ENCODE measurements at regions not wholly inside any gene's neighbourhood (a gene's known extent, or its start where the extent isn't known, plus 50 kb on each side); places are given as distances from the start of the nearest gene placed in this dataset.
"Not testable (repeated sequence)": the region's sequence is repeated elsewhere in the genome, so short reads cannot be mapped to it uniquely, and the experiment has no call there.

- H3K9me3 Mint-ChIP-seq: peaks cover 0 to 1% of the 10 kb centered on the region in 2 donors
- DNase-seq (no peak), ATAC-seq (replicated peaks) (no peak)
- no peak overlapping the region for H3K27ac Mint-ChIP-seq
- no peaks in the 10 kb centered on the region for H3K4me1 Mint-ChIP-seq (ENCODE audit: low read depth in 2 of 2)
- no peak overlapping the region for H3K4me3 Mint-ChIP-seq
- H3K36me3 Mint-ChIP-seq (ENCODE audit: insufficient read depth): no peaks in the 10 kb centered on the region
- no peaks in the 10 kb centered on the region for H3K27me3 Mint-ChIP-seq
These were observed 449.7 kb upstream of the CHAC2 start for GRCh38 chr2:53317861-53318260.

DNA sequence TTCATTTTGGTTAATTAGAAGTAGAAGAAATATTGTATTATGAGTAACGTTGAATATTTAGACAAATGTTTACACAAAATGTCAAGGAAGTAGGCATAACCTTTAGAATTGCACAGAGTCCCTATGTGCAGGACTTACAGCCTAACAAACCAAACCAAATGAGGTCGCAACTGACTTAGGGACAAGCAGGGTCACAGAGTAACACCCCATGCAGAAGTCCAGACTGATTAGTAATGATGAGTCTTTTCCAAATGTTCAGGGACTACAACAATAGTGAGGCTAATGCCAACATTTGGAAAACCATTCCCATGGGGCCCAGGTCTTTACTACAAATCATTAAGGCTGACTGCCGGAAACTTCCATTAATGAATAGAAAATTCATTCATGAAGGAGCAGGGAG is 452.5 kb upstream of the CHAC2 start:
- Mint-ChIP-seq H3K27ac (no peak overlapping the region), H3K9me3 (peaks cover 0 to 1% of the 10 kb centered on the region in 2 donors), H3K36me3 (ENCODE audit: insufficient read depth) (no peaks in the 10 kb centered on the region), H3K27me3 (no peaks in the 10 kb centered on the region), H3K4me3 (no peak overlapping the region), H3K4me1 (ENCODE audit: low read depth in 2 of 2) (no peaks in the 10 kb centered on the region)
- no peak for DNase-seq
- no peak for ATAC-seq (replicated peaks)

DNA sequence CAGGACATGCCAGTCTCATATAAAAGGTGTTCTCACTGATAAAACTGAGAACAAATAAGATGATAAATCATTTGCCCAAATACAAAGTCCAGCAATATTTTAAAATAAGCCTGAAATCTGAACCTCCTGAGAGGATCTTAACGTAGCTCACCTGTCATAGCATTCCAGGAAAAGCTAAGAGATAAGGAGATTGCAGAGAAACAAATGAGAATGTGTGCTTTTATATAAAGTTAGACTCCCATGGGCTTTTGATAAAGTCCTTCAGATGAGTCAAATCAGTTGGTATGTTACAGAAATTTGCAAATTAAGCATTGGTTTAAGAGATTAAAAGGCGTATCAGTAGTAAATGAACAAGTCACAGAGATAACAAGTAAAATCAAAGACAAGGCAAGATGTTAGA is 452.9 kb upstream of the CHAC2 start:
- H3K4me3 Mint-ChIP-seq: no peak overlapping the region
- no peak for DNase-seq
- H3K27me3 Mint-ChIP-seq: no peaks in the 10 kb centered on the region
- peaks cover 0 to 1% of the 10 kb centered on the region in 2 donors for H3K9me3 Mint-ChIP-seq
- no peaks in the 10 kb centered on the region for H3K4me1 Mint-ChIP-seq (ENCODE audit: low read depth in 2 of 2)
- no peaks in the 10 kb centered on the region for H3K36me3 Mint-ChIP-seq (ENCODE audit: insufficient read depth)
- no peak for ATAC-seq (replicated peaks)
- H3K27ac Mint-ChIP-seq: no peak overlapping the region

- not testable (repeated sequence) for ATAC-seq (replicated peaks); H3K9me3 Mint-ChIP-seq; H3K4me1 Mint-ChIP-seq (ENCODE audit: low read depth in 2 of 2); H3K27ac Mint-ChIP-seq; H3K4me3 Mint-ChIP-seq; H3K36me3 Mint-ChIP-seq (ENCODE audit: insufficient read depth); H3K27me3 Mint-ChIP-seq; DNase-seq
These were observed 454.0 kb upstream of the CHAC2 start for GRCh38 chr2:53313644-53314043.

GRCh38 chr2:53312721-53313120 is 454.9 kb upstream of the CHAC2 start:
- no peak overlapping the region for H3K4me3 Mint-ChIP-seq
- no peaks in the 10 kb centered on the region for H3K9me3 Mint-ChIP-seq
- no peaks in the 10 kb centered on the region for H3K27me3 Mint-ChIP-seq
- DNase-seq (no peak), ATAC-seq (replicated peaks) (no peak)
- H3K27ac Mint-ChIP-seq: no peak overlapping the region
- H3K36me3 Mint-ChIP-seq (ENCODE audit: insufficient read depth): no peaks in the 10 kb centered on the region
- H3K4me1 Mint-ChIP-seq (ENCODE audit: low read depth in 2 of 2): no peaks in the 10 kb centered on the region

DNA sequence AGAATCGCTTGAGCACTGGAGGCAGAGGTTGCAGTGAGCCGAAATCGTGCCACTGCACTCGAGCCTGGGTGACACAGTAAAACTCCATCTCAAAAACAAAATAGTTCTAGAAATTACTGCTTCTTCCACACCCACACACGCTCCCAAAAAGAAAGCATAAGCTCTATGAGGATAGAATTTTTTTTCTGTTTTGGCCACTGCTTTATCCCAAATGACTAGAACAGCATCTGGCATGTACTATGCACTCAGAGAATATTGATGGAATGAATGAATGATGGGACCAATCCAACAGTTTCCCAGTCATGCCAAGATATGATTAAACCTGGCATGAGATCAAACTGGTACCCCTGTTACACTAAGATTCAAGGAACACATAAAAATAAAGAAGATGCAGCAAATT is 455.4 kb upstream of the CHAC2 start:
- H3K27me3 Mint-ChIP-seq: no peaks in the 10 kb centered on the region
- DNase-seq (no peak), ATAC-seq (replicated peaks) (no peak)
- no peaks in the 10 kb centered on the region for H3K9me3 Mint-ChIP-seq
- no peak overlapping the region for H3K27ac Mint-ChIP-seq
- no peaks in the 10 kb centered on the region for H3K4me1 Mint-ChIP-seq (ENCODE audit: low read depth in 2 of 2)
- H3K4me3 Mint-ChIP-seq: no peak overlapping the region
- H3K36me3 Mint-ChIP-seq (ENCODE audit: insufficient read depth): no peaks in the 10 kb centered on the region

GRCh38 chr2:53303012-53303578 is 464.5 kb upstream of the CHAC2 start:
- no peak for DNase-seq

DNA sequence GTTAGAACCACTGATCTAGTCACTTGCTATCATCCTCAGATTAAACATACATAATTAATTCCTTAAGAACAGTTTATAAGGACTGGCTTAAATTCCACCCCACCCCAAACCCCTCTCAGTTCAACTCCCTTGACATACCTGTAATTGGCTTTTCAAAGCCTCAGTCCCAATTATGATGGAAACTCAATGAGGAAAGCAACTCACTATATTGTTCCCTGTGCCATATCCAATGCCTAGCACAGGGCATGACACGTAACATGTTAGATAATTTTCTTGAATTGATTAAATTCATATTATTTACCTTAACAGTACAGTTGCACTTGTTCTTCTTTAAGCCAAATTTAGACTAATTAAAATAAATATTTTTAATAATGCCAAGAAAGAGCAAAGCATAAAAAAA is 465.1 kb upstream of the CHAC2 start:
- no peaks in the 10 kb centered on the region for H3K9me3 Mint-ChIP-seq

More at GRCh38 chr2:53303012-53303578, 464.5 kb upstream of the CHAC2 start:
- ATAC-seq (replicated peaks): no peak
- Mint-ChIP-seq H3K9me3 (no peaks in the 10 kb centered on the region), H3K36me3 (ENCODE audit: insufficient read depth) (no peaks in the 10 kb centered on the region), H3K4me3 (no peak overlapping the region), H3K27me3 (no peaks in the 10 kb centered on the region), H3K27ac (no peak overlapping the region), H3K4me1 (ENCODE audit: low read depth in 2 of 2) (no peaks in the 10 kb centered on the region)

GRCh38 chr2:53289309-53290006 is 478.1 kb upstream of the CHAC2 start:
- no peaks in the 10 kb centered on the region for H3K36me3 Mint-ChIP-seq (ENCODE audit: insufficient read depth)

More for the DNA sequence above, 465.1 kb upstream of the CHAC2 start:
- Mint-ChIP-seq H3K36me3 (ENCODE audit: insufficient read depth) (no peaks in the 10 kb centered on the region), H3K27me3 (no peaks in the 10 kb centered on the region), H3K4me1 (ENCODE audit: low read depth in 2 of 2) (no peaks in the 10 kb centered on the region), H3K27ac (no peak overlapping the region), H3K4me3 (no peak overlapping the region)
- ATAC-seq (replicated peaks): no peak
- no peak for DNase-seq

DNA sequence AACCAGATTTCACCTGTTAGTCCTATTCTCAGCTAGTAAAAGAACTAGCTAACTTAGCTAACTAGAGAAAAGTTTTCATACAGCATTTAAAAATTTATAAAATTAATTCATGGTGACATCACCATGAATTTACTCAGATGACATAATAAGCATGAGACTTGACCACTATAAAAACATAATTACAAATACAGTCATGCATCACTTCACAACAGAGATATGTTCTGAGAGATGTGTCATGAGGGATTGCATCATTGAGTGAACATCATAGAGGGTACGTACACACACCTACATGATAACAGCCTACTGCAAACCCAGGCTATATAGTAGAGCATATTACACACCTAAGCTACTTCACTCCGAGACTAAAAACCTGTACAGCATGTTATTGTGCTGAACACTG is 481.3 kb upstream of the CHAC2 start:
- Mint-ChIP-seq H3K27ac (no peak overlapping the region), H3K4me1 (ENCODE audit: low read depth in 2 of 2) (no peaks in the 10 kb centered on the region), H3K27me3 (no peaks in the 10 kb centered on the region), H3K4me3 (no peak overlapping the region), H3K36me3 (ENCODE audit: insufficient read depth) (no peaks in the 10 kb centered on the region), H3K9me3 (no peaks in the 10 kb centered on the region)
- no peak for DNase-seq
- ATAC-seq (replicated peaks): no peak

More at GRCh38 chr2:53289309-53290006, 478.1 kb upstream of the CHAC2 start:
- Mint-ChIP-seq H3K4me1 (ENCODE audit: low read depth in 2 of 2) (no peaks in the 10 kb centered on the region), H3K27ac (no peak overlapping the region), H3K27me3 (no peaks in the 10 kb centered on the region), H3K9me3 (peaks cover 0 to 2% of the 10 kb centered on the region in 2 donors), H3K4me3 (no peak overlapping the region)
- DNase-seq (no peak), ATAC-seq (replicated peaks) (no peak)

DNA sequence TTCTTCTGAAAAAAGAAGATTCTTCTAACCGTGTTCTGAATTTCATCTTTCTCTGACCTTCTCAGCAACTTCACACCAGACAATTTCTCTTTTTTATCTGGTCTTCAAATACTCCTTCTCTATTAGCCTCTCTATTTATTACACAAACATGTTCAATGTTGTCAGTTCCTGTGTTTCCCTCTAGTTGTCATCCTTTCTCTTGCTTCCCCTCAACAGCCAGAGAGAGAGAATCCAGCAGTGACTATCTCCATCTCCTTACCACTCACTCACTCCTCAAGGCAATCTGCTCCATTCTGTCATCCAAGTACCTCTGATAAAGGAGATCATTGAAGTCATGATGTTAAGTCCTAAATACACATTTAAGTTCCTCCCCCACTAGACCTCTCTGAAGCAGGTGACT is 491.9 kb upstream of the CHAC2 start:
- Mint-ChIP-seq H3K27ac (no peak overlapping the region), H3K4me3 (no peak overlapping the region), H3K4me1 (ENCODE audit: low read depth in 2 of 2) (no peaks in the 10 kb centered on the region), H3K27me3 (no peaks in the 10 kb centered on the region), H3K36me3 (ENCODE audit: insufficient read depth) (no peaks in the 10 kb centered on the region), H3K9me3 (peaks cover 6 to 8% of the 10 kb centered on the region in 2 donors)
- no peak for ATAC-seq (replicated peaks)
- no peak for DNase-seq

DNA sequence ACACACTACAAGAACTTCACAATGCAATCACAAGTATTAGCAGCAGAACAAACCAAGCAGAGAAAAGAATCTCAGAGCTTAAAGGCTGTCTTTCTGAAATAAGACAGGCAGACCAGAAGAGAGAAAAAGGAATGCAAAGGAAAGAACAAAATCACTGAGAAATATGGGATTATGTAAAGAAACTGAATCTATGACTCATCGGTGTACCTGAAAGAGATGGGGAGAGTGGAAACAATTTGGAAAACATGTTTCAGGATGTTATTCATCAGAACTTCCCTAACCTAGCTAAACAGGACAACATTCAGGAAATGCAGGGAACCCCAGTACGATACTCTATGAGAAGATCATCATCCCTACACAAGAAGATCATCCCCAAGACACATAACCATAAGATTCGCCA is 499.0 kb upstream of the CHAC2 start:
- Mint-ChIP-seq H3K27ac (no peak overlapping the region), H3K4me3 (no peak overlapping the region), H3K4me1 (ENCODE audit: low read depth in 2 of 2) (no peaks in the 10 kb centered on the region), H3K36me3 (ENCODE audit: insufficient read depth) (no peaks in the 10 kb centered on the region), H3K27me3 (no peaks in the 10 kb centered on the region), H3K9me3 (peaks cover 0 to 7% of the 10 kb centered on the region in 2 donors)
- DNase-seq (no peak), ATAC-seq (replicated peaks) (no peak)

- DNase-seq (no peak), ATAC-seq (replicated peaks) (peak; percentile 67)
- Mint-ChIP-seq H3K27ac (no peak overlapping the region), H3K4me1 (ENCODE audit: low read depth in 2 of 2) (no peaks in the 10 kb centered on the region), H3K9me3 (peaks cover 0 to 7% of the 10 kb centered on the region in 2 donors), H3K4me3 (no peak overlapping the region), H3K36me3 (ENCODE audit: insufficient read depth) (no peaks in the 10 kb centered on the region), H3K27me3 (no peaks in the 10 kb centered on the region)
These were observed 499.5 kb upstream of the CHAC2 start for GRCh38 chr2:53268086-53268485.

DNA sequence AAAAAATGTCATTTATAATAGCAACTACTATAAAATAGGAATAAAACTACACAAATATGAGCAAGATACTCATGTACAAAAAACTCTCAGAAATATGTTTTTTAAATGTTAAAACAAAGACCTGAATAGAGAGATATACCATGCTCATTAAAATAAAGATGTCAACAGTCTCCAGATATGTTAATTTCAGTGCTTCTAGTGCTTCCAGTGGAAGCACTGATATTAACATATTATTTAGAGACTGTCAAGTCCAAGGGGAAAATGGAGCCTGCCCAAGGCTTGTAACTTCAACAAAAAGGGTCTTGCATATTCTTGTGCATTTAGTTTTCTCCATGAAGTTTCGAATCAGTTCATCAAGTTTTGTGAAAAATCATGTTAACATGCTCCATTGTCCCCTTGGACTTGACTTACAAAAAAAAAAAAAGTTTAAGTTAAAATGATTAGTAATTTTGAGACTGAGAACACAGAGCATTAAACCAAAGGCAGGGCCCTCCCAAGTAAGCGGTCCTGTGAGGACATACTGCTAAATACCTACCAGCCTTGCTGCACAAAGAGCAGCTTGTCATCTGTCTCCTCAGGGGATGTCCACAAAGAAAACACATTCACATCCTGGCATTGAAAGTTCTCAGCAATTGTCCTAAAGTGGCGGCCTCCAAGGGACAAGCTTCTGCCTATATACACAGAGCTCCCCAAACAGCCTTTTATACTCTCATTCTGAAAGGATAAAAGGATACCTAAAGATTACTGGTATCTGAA is 501.9 kb upstream of the CHAC2 start:
- ATAC-seq (replicated peaks) (no peak), DNase-seq (no peak)
- no peaks in the 10 kb centered on the region for H3K36me3 Mint-ChIP-seq (ENCODE audit: insufficient read depth)
- no peaks in the 10 kb centered on the region for H3K4me1 Mint-ChIP-seq (ENCODE audit: low read depth in 2 of 2)
- H3K27me3 Mint-ChIP-seq: no peaks in the 10 kb centered on the region
- H3K4me3 Mint-ChIP-seq: no peak overlapping the region
- peaks cover 0 to 7% of the 10 kb centered on the region in 2 donors for H3K9me3 Mint-ChIP-seq
- H3K27ac Mint-ChIP-seq: no peak overlapping the region

Measured in effector memory CD8-positive, alpha-beta T cell (primary cell).